Endothelial cell (in vitro differentiated cells): ENCODE measurements at regions not wholly inside any gene's neighbourhood (a gene's known extent, or its start where the extent isn't known, plus 50 kb on each side); places are given as distances from the start of the nearest gene placed in this dataset.

ENCODE experiments used
- DNase-seq: peaks from one replicate; pipeline ENCODE4 v3.0.0; 2021; ENCODE audit warnings: low spot score
- H3K27ac Mint-ChIP-seq: one replicate; pipeline ENCODE4 v1.8.0; 2021; ENCODE audit warnings: mixed read lengths, inconsistent platforms; ENCODE audit not compliant: unreplicated experiment
- H3K27me3 Mint-ChIP-seq: one replicate; pipeline ENCODE4 v1.8.0; 2021; ENCODE audit warnings: mild to moderate bottlenecking, moderate library complexity, mixed read lengths, inconsistent platforms; ENCODE audit not compliant: unreplicated experiment
- H3K36me3 Mint-ChIP-seq: one replicate; pipeline ENCODE4 v1.8.0; 2021; ENCODE audit warnings: mild to moderate bottlenecking, low read depth, mixed read lengths, inconsistent platforms; ENCODE audit not compliant: unreplicated experiment
- H3K4me1 Mint-ChIP-seq: one replicate; pipeline ENCODE4 v1.8.0; 2021; ENCODE audit warnings: mild to moderate bottlenecking, mixed read lengths, inconsistent platforms; ENCODE audit not compliant: unreplicated experiment
- H3K4me3 Mint-ChIP-seq: one replicate; pipeline ENCODE4 v1.8.0; 2021; ENCODE audit warnings: mild to moderate bottlenecking, mixed read lengths, inconsistent platforms; ENCODE audit not compliant: unreplicated experiment
- H3K9me3 Mint-ChIP-seq: one replicate; pipeline ENCODE4 v1.8.0; 2021; ENCODE audit warnings: mixed read lengths, inconsistent platforms; ENCODE audit not compliant: unreplicated experiment
- TF ChIP-seq, protein P1 (sequence below): fragments of 200-600 bp; sonication (generic); IDR thresholded peaks from one replicate; pipeline ENCODE4 v1.5.0; 2021; ENCODE audit warnings: antibody characterized with exemption; ENCODE audit not compliant: unreplicated experiment

DNA sequence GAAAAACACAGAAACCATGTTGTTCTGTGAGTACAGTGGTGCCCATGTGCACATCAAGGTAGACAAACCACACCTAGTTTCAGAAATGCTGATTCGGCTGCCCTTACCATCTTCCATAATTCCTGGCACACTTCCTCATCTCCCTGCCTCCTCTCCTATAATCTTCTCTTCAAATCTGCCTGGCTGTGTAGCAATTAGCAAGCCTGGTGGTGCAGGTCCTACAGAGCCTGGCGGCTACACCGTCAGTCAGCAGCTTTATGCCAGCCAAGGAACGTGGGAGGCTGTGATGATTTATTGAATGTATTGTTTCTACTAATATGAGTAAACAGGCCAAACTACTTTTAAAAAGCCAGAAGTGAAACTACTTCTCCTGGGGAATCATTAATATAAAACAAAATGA lies 106.8 kb downstream of the SEMA6D start:
- Mint-ChIP-seq H3K4me3 (no peak overlapping the region), H3K36me3 (no peaks in the 10 kb centered on the region), H3K27me3 (peaks cover 5% of the 10 kb centered on the region), H3K4me1 (no peaks in the 10 kb centered on the region), H3K27ac (no peak overlapping the region), H3K9me3 (no peaks in the 10 kb centered on the region)
- DNase-seq = no peak
- TF ChIP-seq, protein P1, sequence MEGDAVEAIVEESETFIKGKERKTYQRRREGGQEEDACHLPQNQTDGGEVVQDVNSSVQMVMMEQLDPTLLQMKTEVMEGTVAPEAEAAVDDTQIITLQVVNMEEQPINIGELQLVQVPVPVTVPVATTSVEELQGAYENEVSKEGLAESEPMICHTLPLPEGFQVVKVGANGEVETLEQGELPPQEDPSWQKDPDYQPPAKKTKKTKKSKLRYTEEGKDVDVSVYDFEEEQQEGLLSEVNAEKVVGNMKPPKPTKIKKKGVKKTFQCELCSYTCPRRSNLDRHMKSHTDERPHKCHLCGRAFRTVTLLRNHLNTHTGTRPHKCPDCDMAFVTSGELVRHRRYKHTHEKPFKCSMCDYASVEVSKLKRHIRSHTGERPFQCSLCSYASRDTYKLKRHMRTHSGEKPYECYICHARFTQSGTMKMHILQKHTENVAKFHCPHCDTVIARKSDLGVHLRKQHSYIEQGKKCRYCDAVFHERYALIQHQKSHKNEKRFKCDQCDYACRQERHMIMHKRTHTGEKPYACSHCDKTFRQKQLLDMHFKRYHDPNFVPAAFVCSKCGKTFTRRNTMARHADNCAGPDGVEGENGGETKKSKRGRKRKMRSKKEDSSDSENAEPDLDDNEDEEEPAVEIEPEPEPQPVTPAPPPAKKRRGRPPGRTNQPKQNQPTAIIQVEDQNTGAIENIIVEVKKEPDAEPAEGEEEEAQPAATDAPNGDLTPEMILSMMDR = no peak

DNA sequence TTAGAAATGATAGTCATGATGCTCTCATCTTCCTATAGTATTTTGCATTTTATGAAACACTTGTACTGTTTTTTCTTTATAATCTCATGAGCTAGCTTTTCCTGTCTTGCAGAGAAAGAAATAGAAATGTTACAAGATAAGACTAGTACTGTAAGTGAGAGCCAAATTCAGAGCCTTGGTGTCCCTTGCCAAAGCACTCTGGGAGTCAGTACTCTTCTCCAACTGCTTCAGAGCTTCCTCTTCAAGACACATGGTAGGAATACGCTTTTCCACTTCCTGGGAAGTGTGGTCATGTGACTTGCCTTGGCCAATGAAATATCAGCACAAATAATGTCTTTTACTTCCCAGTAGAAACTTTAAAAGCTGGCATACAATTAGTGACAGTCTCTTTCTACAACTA lies 112.4 kb downstream of the SEMA6D start:
- Mint-ChIP-seq H3K27me3 (peaks cover 5% of the 10 kb centered on the region), H3K36me3 (no peaks in the 10 kb centered on the region), H3K9me3 (no peaks in the 10 kb centered on the region), H3K27ac (no peak overlapping the region), H3K4me3 (no peak overlapping the region), H3K4me1 (no peaks in the 10 kb centered on the region)
- DNase-seq = no peak
- TF ChIP-seq, protein P1 = no peak

DNA sequence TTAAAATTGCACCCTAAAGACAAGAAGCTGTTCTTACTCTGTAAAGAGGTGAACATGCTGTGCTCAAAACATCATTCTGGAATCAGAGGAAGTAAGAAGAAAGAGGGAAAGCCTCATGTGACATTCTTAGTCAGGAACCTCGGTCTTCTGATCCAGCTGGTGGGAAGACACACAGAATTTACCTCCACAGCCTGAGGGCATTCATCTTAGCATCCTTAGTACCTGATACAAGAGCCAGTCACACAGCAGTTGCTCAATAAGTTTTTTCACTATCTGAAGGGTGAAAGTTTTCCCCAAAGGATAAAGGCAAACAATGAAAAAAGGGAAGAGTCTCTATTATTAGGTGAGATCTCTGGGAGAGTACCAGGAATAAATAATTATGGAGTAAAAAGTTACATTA lies 116.8 kb downstream of the SEMA6D start:
- Mint-ChIP-seq H3K4me3 (no peak overlapping the region), H3K36me3 (no peaks in the 10 kb centered on the region), H3K9me3 (no peaks in the 10 kb centered on the region), H3K27me3 (peaks cover 1% of the 10 kb centered on the region), H3K27ac (no peak overlapping the region), H3K4me1 (no peaks in the 10 kb centered on the region)
- TF ChIP-seq, protein P1 = no peak
- DNase-seq = no peak

DNA sequence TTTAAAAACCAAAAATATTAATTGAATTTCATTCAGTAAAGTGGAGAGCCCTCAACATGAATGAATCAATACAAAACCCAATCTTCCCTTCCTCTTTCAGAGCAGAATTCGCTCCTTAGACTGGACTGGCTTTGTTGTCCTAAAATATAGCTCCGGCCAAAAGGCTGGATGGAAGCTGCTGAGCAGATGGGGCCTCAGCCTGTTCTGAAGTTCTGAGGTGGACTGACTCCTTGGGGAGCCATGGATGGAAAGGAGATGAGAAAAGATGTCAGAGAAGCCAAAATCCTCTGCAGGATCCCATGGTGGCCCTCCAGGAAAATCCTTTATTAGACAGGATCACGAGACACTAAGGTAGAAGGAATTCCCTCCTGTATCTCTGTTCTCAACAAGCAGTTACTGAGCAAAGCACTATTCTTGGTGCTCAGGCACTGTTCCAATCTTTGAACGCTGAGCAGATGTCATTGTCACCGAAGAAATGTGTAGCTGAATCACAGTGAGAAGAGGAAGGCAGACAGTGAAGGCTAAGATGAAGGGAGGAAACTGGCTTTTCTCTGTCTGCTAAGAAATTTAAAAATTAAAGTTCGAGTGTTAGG lies 122.0 kb downstream of the SEMA6D start:
- no peaks in the 10 kb centered on the region for H3K9me3 Mint-ChIP-seq
- no peak overlapping the region for H3K27ac Mint-ChIP-seq
- TF ChIP-seq, protein P1 = no peak
- H3K27me3 Mint-ChIP-seq = peaks cover 1% of the 10 kb centered on the region
- H3K4me3 Mint-ChIP-seq = no peak overlapping the region
- H3K4me1 Mint-ChIP-seq = peaks cover 20% of the 10 kb centered on the region
- DNase-seq = no peak
- H3K36me3 Mint-ChIP-seq = no peaks in the 10 kb centered on the region

DNA sequence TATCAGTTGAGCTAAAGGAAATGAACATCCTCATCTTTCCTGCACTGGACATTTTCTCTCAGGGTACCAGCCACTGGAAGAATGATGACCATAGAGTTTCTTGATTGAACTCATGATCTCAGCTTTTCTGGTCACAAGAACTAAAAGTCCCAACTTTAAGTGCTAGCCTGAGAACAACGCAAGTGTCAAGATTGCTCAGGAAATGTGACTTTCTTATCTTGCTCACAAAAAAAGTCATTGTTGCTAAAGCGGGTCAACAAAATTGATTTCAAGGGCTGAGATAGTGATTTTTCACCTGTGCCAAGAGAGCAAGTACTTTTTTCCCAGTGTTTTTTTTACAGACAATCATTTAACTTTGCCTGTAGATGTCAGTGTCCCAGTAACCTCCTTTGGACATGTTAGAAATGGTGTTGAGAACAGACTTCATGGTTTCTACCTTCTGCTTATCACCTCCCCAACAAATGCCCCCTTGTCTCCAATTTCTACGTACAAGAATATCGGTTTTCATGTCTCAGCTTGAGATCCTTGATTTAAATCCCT lies 125.9 kb downstream of the SEMA6D start:
- Mint-ChIP-seq H3K27me3 (no peaks in the 10 kb centered on the region), H3K36me3 (no peaks in the 10 kb centered on the region), H3K9me3 (no peaks in the 10 kb centered on the region), H3K27ac (no peak overlapping the region), H3K4me1 (peaks cover 20% of the 10 kb centered on the region), H3K4me3 (no peak overlapping the region)
- DNase-seq = no peak
- TF ChIP-seq, protein P1 = no peak
